HL-60 (cell line): ENCODE measurements at regions not wholly inside any gene's neighbourhood (a gene's known extent, or its start where the extent isn't known, plus 50 kb on each side); places are given as distances from the start of the nearest gene placed in this dataset.

Source experiments
- GABPA ChIP-seq: IDR thresholded peaks from 2 replicates; pipeline ENCODE4 v1.6.1; 2012; ENCODE audit warnings: low read depth
- POLR2AphosphoS5 ChIP-seq: IDR thresholded peaks from 2 replicates; pipeline ENCODE4 v1.6.1; 2012; ENCODE audit warnings: low read depth
- SPI1 ChIP-seq: IDR thresholded peaks from 2 replicates; pipeline ENCODE4 v1.6.1; 2012; ENCODE audit warnings: low read depth, mild to moderate bottlenecking, borderline replicate concordance
- TF ChIP-seq, protein P1 (sequence below): IDR thresholded peaks from one replicate; pipeline ENCODE4 v1.5.1; 2011; ENCODE audit warnings: low read length, control low read depth, inconsistent platforms; ENCODE audit not compliant: insufficient read depth
- TF ChIP-seq, protein P2 (sequence below): IDR thresholded peaks from 2 replicates; pipeline ENCODE4 v1.6.1; 2012; ENCODE audit warnings: low read depth; ENCODE audit not compliant: insufficient replicate concordance

DNA sequence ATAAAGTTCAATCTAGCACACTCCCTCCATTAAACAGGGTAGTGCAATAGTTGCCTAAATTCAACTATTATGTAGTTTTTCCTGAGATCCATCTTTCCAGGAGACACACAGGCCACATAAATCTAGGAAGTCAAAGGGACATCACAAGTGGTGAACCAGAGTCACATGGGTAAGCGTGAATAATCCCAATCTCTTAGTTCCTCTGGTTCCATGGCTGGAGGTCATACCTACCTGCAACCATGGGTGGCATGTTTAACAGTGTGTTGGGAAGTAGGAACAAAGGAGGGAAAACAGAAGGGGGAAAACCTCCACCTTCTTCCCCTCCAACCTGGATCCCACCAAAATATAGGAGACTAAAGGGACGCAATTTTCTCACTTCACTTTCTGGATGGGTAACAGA is 2651.6 kb downstream of the ARAP2 start:
- TF ChIP-seq, protein P1, sequence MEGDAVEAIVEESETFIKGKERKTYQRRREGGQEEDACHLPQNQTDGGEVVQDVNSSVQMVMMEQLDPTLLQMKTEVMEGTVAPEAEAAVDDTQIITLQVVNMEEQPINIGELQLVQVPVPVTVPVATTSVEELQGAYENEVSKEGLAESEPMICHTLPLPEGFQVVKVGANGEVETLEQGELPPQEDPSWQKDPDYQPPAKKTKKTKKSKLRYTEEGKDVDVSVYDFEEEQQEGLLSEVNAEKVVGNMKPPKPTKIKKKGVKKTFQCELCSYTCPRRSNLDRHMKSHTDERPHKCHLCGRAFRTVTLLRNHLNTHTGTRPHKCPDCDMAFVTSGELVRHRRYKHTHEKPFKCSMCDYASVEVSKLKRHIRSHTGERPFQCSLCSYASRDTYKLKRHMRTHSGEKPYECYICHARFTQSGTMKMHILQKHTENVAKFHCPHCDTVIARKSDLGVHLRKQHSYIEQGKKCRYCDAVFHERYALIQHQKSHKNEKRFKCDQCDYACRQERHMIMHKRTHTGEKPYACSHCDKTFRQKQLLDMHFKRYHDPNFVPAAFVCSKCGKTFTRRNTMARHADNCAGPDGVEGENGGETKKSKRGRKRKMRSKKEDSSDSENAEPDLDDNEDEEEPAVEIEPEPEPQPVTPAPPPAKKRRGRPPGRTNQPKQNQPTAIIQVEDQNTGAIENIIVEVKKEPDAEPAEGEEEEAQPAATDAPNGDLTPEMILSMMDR: no peak
- TF ChIP-seq POLR2AphosphoS5: no peak
- TF ChIP-seq, protein P2, sequence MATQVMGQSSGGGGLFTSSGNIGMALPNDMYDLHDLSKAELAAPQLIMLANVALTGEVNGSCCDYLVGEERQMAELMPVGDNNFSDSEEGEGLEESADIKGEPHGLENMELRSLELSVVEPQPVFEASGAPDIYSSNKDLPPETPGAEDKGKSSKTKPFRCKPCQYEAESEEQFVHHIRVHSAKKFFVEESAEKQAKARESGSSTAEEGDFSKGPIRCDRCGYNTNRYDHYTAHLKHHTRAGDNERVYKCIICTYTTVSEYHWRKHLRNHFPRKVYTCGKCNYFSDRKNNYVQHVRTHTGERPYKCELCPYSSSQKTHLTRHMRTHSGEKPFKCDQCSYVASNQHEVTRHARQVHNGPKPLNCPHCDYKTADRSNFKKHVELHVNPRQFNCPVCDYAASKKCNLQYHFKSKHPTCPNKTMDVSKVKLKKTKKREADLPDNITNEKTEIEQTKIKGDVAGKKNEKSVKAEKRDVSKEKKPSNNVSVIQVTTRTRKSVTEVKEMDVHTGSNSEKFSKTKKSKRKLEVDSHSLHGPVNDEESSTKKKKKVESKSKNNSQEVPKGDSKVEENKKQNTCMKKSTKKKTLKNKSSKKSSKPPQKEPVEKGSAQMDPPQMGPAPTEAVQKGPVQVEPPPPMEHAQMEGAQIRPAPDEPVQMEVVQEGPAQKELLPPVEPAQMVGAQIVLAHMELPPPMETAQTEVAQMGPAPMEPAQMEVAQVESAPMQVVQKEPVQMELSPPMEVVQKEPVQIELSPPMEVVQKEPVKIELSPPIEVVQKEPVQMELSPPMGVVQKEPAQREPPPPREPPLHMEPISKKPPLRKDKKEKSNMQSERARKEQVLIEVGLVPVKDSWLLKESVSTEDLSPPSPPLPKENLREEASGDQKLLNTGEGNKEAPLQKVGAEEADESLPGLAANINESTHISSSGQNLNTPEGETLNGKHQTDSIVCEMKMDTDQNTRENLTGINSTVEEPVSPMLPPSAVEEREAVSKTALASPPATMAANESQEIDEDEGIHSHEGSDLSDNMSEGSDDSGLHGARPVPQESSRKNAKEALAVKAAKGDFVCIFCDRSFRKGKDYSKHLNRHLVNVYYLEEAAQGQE: no peak
- no peak for TF ChIP-seq SPI1
- no peak for TF ChIP-seq GABPA
